IMR-90 (cell line): ENCODE measurements at regions not wholly inside any gene's neighbourhood (a gene's known extent, or its start where the extent isn't known, plus 50 kb on each side); places are given as distances from the start of the nearest gene placed in this dataset.

Experiments used
- ATAC-seq: fragments of 200-7000 bp; cut with Tn5 transposase; 2 replicates; pipeline ENCODE4 v1.9.1; 2020; ENCODE audit warnings: low read depth, mild to moderate bottlenecking, moderate library complexity
- BruUV-seq: library from RNA; stranded (reverse); fragments of 400-500 nt; replicated peaks from 2 replicates; lab custom pipeline; 2021; lab: Mats Ljungman, UMichigan
- CTCF ChIA-PET: fragments of 300-600 bp; formaldehyde crosslinking; extraction: SDS; loops from one replicate; lab custom pipeline; 2021; ENCODE audit warnings: antibody characterized with exemption; lab: Yijun Ruan, JAX
- POLR2A ChIA-PET: fragments of 300-600 bp; sonication (Branson Sonifier 250); formaldehyde crosslinking; loops from one replicate; lab custom pipeline; 2022; ENCODE audit warnings: antibody characterized with exemption; ENCODE audit not compliant: unreplicated experiment; lab: Charles Lee
- DNase-seq: peaks from one replicate; pipeline ENCODE4 v3.0.0; 2013
- H2AFZ ChIP-seq: replicated peaks from 2 replicates; pipeline ENCODE3; 2013; ENCODE audit warnings: low read length, mild to moderate bottlenecking; ENCODE audit not compliant: poor library complexity
- H2AK5ac ChIP-seq: 2 replicates; pipeline ENCODE4 v1.6.1; 2013; ENCODE audit warnings: low read depth, low read length, inconsistent platforms
- H2AK9ac ChIP-seq: replicated peaks from 2 replicates; pipeline ENCODE3; 2013; ENCODE audit warnings: mild to moderate bottlenecking, low read depth, low read length, moderate library complexity; ENCODE audit not compliant: poor library complexity
- H2BK120ac ChIP-seq: 2 replicates; pipeline ENCODE4 v1.6.1; 2013; ENCODE audit warnings: low read depth, low read length, inconsistent platforms
- H2BK15ac ChIP-seq: 3 replicates; pipeline ENCODE4 v1.6.1; 2013; ENCODE audit warnings: low read depth, low read length, inconsistent platforms
- H2BK20ac ChIP-seq: 2 replicates; pipeline ENCODE4 v1.6.1; 2013; ENCODE audit warnings: low read depth, mild to moderate bottlenecking, inconsistent platforms, low read length, moderate library complexity
- H2BK5ac ChIP-seq: 2 replicates; pipeline ENCODE4 v1.6.1; 2013; ENCODE audit warnings: mild to moderate bottlenecking, low read depth, low read length, inconsistent platforms; ENCODE audit not compliant: poor library complexity, severe bottlenecking
- H3K14ac ChIP-seq: replicated peaks from 2 replicates; pipeline ENCODE4 v1.6.1; 2013; ENCODE audit warnings: low read depth, low read length, inconsistent platforms
- H3K18ac ChIP-seq: 2 replicates; pipeline ENCODE4 v1.6.1; 2013; ENCODE audit warnings: low read depth, low read length, control low read depth
- H3K23ac ChIP-seq: 2 replicates; pipeline ENCODE4 v1.6.1; 2013; ENCODE audit warnings: low read depth, low read length, inconsistent platforms
- H3K27ac ChIP-seq: 2 replicates; pipeline ENCODE4 v1.5.1; 2013; ENCODE audit warnings: mild to moderate bottlenecking, control low read depth, low read length; ENCODE audit not compliant: insufficient read depth
- H3K27me3 ChIP-seq: 2 replicates; pipeline ENCODE4 v1.6.1; 2013; ENCODE audit warnings: low read length; ENCODE audit not compliant: control insufficient read depth, insufficient read depth
- H3K36me3 ChIP-seq: 2 replicates; pipeline ENCODE4 v1.6.1; 2013; ENCODE audit warnings: low read length, mixed read lengths; ENCODE audit not compliant: control insufficient read depth, insufficient read depth
- H3K4ac ChIP-seq: 2 replicates; pipeline ENCODE4 v1.6.1; 2013; ENCODE audit warnings: low read depth, low read length, inconsistent platforms
- H3K4me1 ChIP-seq: 2 replicates; pipeline ENCODE4 v1.6.1; 2013; ENCODE audit warnings: low read length, mixed read lengths; ENCODE audit not compliant: control insufficient read depth, insufficient read depth
- H3K4me2 ChIP-seq: 2 replicates; pipeline ENCODE4 v1.6.1; 2013; ENCODE audit warnings: low read depth, mild to moderate bottlenecking, control low read depth, low read length, moderate library complexity
- H3K4me3 ChIP-seq: 2 replicates; pipeline ENCODE4 v1.5.1; 2013; ENCODE audit warnings: low read depth, mild to moderate bottlenecking, control low read depth, low read length, moderate library complexity; ENCODE audit not compliant: insufficient read depth
- H3K56ac ChIP-seq: 2 replicates; pipeline ENCODE4 v1.6.1; 2013; ENCODE audit warnings: low read length, inconsistent platforms; ENCODE audit not compliant: insufficient read depth; ENCODE audit errors: extremely low read depth
- H3K79me1 ChIP-seq, 2 experiments: 2 replicates each; pipeline ENCODE4 v1.6.1; 2013; ENCODE audit warnings: low read length in 2 of 2, inconsistent platforms in 1 of 2, low read depth in 1 of 2
- H3K9ac ChIP-seq: 2 replicates; pipeline ENCODE4 v1.6.1; 2013; ENCODE audit warnings: low read depth, low read length, control low read depth
- H3K9me1 ChIP-seq: 2 replicates; pipeline ENCODE4 v1.6.1; 2013; ENCODE audit warnings: low read length, inconsistent platforms; ENCODE audit not compliant: insufficient read depth
- H3K9me3 ChIP-seq: 2 replicates; pipeline ENCODE4 v1.6.1; 2013; ENCODE audit warnings: low read length; ENCODE audit not compliant: control insufficient read depth, insufficient read depth
- H4K20me1 ChIP-seq: 2 replicates; pipeline ENCODE4 v1.6.1; 2013; ENCODE audit warnings: low read length, inconsistent platforms; ENCODE audit not compliant: insufficient read depth
- H4K5ac ChIP-seq: 2 replicates; pipeline ENCODE4 v1.6.1; 2013; ENCODE audit warnings: mild to moderate bottlenecking, low read depth, low read length, control low read depth
- H4K8ac ChIP-seq, 2 experiments: 2 replicates each; pipeline ENCODE4 v1.6.1; 2013; ENCODE audit warnings: low read depth in 2 of 2, low read length in 2 of 2, control low read depth in 1 of 2, inconsistent platforms in 1 of 2
- H4K91ac ChIP-seq: 2 replicates; pipeline ENCODE4 v1.6.1; 2013; ENCODE audit warnings: low read depth, low read length, inconsistent platforms; ENCODE audit not compliant: insufficient read depth
- BHLHE40 ChIP-seq: fragments of 150-350 bp; IDR thresholded peaks from 2 replicates; pipeline ENCODE4 v1.6.1; 2016; ENCODE audit warnings: mild to moderate bottlenecking, low read depth, low read length
- POLR2A ChIP-seq: IDR thresholded peaks from 2 replicates; pipeline ENCODE4 v1.6.1; 2012; ENCODE audit warnings: mild to moderate bottlenecking, low read depth, low read length
- WGBS, 2 experiments: methylation state at CpG; one replicate each; pipeline versions ENCODE4 v1.1.5 to v1.1.7; 2013; ENCODE audit warnings: missing lambda C conversion rate in 2 of 2; ENCODE audit not compliant: insufficient read length in 1 of 2; ENCODE audit errors: extremely low coverage in 2 of 2; 5-methylcytosine and 5-hydroxymethylcytosine counted together
- dilution Hi-C: fragments of 300-500 bp; cut with HindIII; formaldehyde crosslinking; loops from one replicate; pipeline ENCODE4 v1.14.3; 2018; ENCODE audit warnings: low sequenced_read_pairs; ENCODE audit not compliant: unreplicated experiment
- in situ Hi-C: fragments of 300-500 bp; cut with MboI; formaldehyde crosslinking; loops from 3 replicates; pipeline ENCODE4 v1.14.3; 2019; ENCODE audit warnings: low sequenced_read_pairs, inconsistent platforms, mixed read lengths
- intact Hi-C: fragments of 100-400 bp; cut with micrococcal nuclease; formaldehyde crosslinking; loops from 2 replicates; pipeline ENCODE4 v1.10.0; 2022

- no peak overlapping the region for H2BK15ac ChIP-seq
- no peaks in the 10 kb centered on the region for H3K9me3 ChIP-seq
- H2BK5ac ChIP-seq, result no peak overlapping the region
- no peak for TF ChIP-seq POLR2A
- peak; percentile 76 for TF ChIP-seq BHLHE40
- no peaks in the 10 kb centered on the region for H3K79me1 ChIP-seq
- no peak overlapping the region for H3K4me2 ChIP-seq
- no peak overlapping the region for H4K91ac ChIP-seq
- ChIA-PET POLR2A (no interaction called here), CTCF (interaction anchor here (0.5 kb wide), 1 partner anchor 155 kb away, joined by 3 read pairs; no protein-coding TSS in a partner anchor)
- H3K4me1 ChIP-seq, result peaks cover 2% of the 10 kb centered on the region
- H4K20me1 ChIP-seq, result no peaks in the 10 kb centered on the region
- no peak overlapping the region for H3K27ac ChIP-seq
- no peak overlapping the region for H2BK20ac ChIP-seq
- no peak overlapping the region for H2BK120ac ChIP-seq
- H2AK9ac ChIP-seq, result no peak overlapping the region
- dilution Hi-C loops (no loop called here), in situ Hi-C loops (no loop called here), intact Hi-C loops (no loop called here)
- no peak overlapping the region for H4K8ac ChIP-seq
- no peaks in the 10 kb centered on the region for H3K9me1 ChIP-seq
- BruUV-seq, result no TSS peak
- H3K4ac ChIP-seq, result no peak overlapping the region
- no peak overlapping the region for H2AK5ac ChIP-seq
- H3K4me3 ChIP-seq, result no peak overlapping the region
- H4K5ac ChIP-seq, result no peak overlapping the region
- no peaks in the 10 kb centered on the region for H3K27me3 ChIP-seq
- peak; percentile 38; the same call in 1 of the 2 replicates for ATAC-seq
- no CpG with 5 or more reads among the region's 5 CpGs for WGBS, 2 experiments
- no peak overlapping the region for H3K23ac ChIP-seq
- peak overlapping the region; percentile 25 for H2AFZ ChIP-seq
- DNase-seq, result peak; percentile 65
- no peak overlapping the region for H3K14ac ChIP-seq
- no peaks in the 10 kb centered on the region for H3K36me3 ChIP-seq
- no peak overlapping the region for H3K56ac ChIP-seq
- no peak overlapping the region for H3K9ac ChIP-seq
- H3K18ac ChIP-seq, result no peak overlapping the region
These were observed 116.9 kb upstream of the PWP1 start for GRCh38 chr12:107568718-107569117.
